Ascending aorta (tissue), 2 donors: ENCODE measurements at regions not wholly inside any gene's neighbourhood (a gene's known extent, or its start where the extent isn't known, plus 50 kb on each side); places are given as distances from the start of the nearest gene placed in this dataset.
"Not testable (repeated sequence)": the region's sequence is repeated elsewhere in the genome, so short reads cannot be mapped to it uniquely, and the experiment has no call there.

Source experiments
- DNase-seq, 2 donors: peaks; one replicate each; pipeline ENCODE4 v3.0.0-alpha.2; 2019; ENCODE audit warnings: low spot score in 2 of 2
- H3K27ac ChIP-seq, 2 donors: fragments of 200-600 bp; sonication (generic); one replicate each; pipeline ENCODE4 v1.5.1; 2016 to 2017; ENCODE audit warnings: mild to moderate bottlenecking in 1 of 2
- H3K27me3 ChIP-seq: fragments of 200-600 bp; sonication (generic); one replicate; pipeline ENCODE4 v1.5.1; 2017
- H3K36me3 ChIP-seq, 2 donors: fragments of 200-600 bp; sonication (generic); one replicate each; pipeline ENCODE4 v1.5.1; 2016
- H3K4me1 ChIP-seq, 2 donors: fragments of 200-600 bp; sonication (generic); one replicate each; pipeline ENCODE4 v1.5.1; 2016 to 2017; ENCODE audit warnings: mild to moderate bottlenecking in 1 of 2
- H3K4me3 ChIP-seq, 2 donors: fragments of 200-600 bp; sonication (generic); one replicate each; pipeline ENCODE4 v1.5.1; 2016 to 2017; ENCODE audit warnings: mild to moderate bottlenecking in 1 of 2
- H3K9me3 ChIP-seq, 2 donors: fragments of 200-600 bp; sonication (generic); one replicate each; pipeline ENCODE4 v1.5.1; 2016
- intact Hi-C: fragments of 100-400 bp; cut with DNase I; formaldehyde crosslinking; loops from one replicate; pipeline ENCODE4 v1.15.1; 2023
- TF ChIP-seq, protein P1 (sequence below), 3 experiments: fragments of 200-600 bp in 2 of 3; fragments of 450-650 bp in 1 of 3; sonication (generic) in 2 of 3; IDR thresholded peaks; one replicate each; pipeline ENCODE4 v1.5.1; 2016 to 2019; ENCODE audit warnings: antibody characterized with exemption in 3 of 3, mild to moderate bottlenecking in 1 of 3, moderate library complexity in 1 of 3

DNA sequence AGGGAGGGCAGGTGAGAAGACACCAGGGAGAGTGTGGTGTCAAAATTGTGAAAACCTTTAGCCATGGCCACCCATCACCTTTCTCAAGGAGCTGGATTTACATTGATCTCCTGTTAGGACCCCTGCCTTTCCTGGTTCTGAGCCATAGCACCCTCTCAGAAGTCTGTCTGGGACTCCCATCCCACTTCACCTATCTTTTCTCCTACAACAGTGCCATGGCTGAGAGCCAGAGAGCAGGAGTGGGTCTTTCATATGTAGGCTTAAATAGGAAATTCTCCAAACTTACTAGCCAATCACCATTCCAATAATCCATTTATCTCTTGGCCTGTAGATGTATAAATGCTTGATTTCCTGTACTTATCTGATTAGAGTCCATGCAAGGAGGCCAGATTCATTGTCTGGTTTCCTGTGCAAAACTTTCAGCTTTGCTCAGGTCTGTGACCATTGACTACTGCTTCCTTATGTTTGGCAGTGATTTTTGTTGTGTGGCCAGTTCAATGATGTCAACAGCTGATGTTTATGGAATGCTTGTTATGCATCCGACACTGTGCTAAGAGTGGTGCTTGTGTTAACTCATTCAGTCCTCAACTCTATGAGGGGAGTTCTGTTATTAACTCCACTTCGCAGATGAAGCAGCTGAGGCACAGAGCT lies 57.6 kb upstream of the IGFBP5 start:
- intact Hi-C loops: no loop called here
- Histone ChIP-seq H3K36me3 (no peaks in the 10 kb centered on the region), H3K27ac (no peak overlapping the region), H3K4me1 (no peaks in the 10 kb centered on the region), H3K27me3 (no peaks in the 10 kb centered on the region), H3K4me3 (no peak overlapping the region), H3K9me3 (peaks cover 0 to 4% of the 10 kb centered on the region in 2 donors)
- TF ChIP-seq, protein P1, sequence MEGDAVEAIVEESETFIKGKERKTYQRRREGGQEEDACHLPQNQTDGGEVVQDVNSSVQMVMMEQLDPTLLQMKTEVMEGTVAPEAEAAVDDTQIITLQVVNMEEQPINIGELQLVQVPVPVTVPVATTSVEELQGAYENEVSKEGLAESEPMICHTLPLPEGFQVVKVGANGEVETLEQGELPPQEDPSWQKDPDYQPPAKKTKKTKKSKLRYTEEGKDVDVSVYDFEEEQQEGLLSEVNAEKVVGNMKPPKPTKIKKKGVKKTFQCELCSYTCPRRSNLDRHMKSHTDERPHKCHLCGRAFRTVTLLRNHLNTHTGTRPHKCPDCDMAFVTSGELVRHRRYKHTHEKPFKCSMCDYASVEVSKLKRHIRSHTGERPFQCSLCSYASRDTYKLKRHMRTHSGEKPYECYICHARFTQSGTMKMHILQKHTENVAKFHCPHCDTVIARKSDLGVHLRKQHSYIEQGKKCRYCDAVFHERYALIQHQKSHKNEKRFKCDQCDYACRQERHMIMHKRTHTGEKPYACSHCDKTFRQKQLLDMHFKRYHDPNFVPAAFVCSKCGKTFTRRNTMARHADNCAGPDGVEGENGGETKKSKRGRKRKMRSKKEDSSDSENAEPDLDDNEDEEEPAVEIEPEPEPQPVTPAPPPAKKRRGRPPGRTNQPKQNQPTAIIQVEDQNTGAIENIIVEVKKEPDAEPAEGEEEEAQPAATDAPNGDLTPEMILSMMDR (IDR thresholded peaks at IDR 0.05): no peak
- DNase-seq: no peak

DNA sequence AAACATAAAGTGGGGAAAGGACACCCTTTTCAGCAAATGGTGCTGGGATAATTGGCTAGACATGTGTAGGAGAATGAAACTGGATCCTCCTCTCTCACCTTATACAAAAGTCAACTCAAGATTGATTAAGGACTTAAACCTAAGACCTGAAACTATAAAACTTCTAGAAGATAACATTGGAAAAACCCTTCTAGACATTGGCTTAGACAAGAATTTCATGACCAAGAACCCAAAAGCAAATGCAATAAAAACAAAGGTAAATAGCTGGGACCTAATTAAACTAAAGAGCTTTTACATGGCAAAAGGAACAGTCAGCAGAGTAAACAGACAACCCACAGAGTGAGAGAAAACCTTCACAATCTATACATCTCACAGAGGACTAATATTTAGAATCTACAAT lies 55.4 kb upstream of the IGFBP5 start:
- H3K4me3 ChIP-seq, intact Hi-C loops: not testable (repeated sequence)

DNA sequence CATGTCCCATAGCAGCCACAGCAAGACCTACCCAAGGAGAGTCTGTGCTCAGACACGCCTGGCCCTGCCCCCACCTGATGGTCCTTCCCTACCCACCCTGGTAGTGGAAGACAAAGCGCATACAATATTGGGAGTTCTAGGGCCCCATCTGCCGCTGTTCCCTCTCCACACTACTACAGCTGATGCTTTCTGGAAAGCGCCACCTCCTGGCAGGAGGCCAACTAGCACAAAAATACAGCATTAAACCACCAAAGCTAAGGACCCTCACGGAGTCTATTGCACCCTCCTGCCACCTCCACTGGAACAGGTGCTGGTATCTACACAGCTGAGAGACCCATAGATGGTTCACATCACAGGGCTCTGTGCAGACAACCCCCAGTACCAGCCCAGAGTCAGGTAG lies 50.9 kb upstream of the IGFBP5 start:
- intact Hi-C loops, H3K27ac ChIP-seq, H3K4me1 ChIP-seq, H3K27me3 ChIP-seq, H3K9me3 ChIP-seq, DNase-seq, H3K4me3 ChIP-seq, H3K36me3 ChIP-seq: not testable (repeated sequence)

More for the DNA sequence above, 55.4 kb upstream of the IGFBP5 start:
- not testable (repeated sequence) for DNase-seq, H3K9me3 ChIP-seq, H3K27me3 ChIP-seq, H3K27ac ChIP-seq, H3K4me1 ChIP-seq, H3K36me3 ChIP-seq

DNA sequence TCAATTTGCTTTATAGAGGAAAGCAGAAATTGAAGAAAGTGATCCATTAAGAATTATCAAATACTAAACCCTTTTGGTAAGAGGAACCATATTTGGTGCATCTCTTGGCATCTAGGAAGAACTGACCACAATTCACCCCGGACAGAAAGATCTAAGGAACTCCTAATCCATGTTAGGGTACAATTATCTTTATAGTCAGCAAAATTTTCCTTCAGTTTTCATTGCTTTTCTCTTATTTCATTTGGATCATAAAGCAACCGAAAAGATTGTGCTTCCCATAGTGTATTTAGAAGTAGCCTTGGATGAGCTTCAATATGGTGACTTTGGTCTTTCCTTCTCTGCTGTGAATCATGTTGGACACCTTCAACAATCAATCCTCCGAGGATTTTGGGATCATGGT lies 50.1 kb upstream of the IGFBP5 start:
- Histone ChIP-seq H3K27me3 (no peaks in the 10 kb centered on the region), H3K9me3 (peaks cover 0 to 4% of the 10 kb centered on the region in 2 donors), H3K4me1 (no peaks in the 10 kb centered on the region), H3K4me3 (no peak overlapping the region), H3K36me3 (no peaks in the 10 kb centered on the region), H3K27ac (no peak overlapping the region)
- intact Hi-C loops: no loop called here
- TF ChIP-seq, protein P1 (IDR thresholded peaks at IDR 0.05): no peak
- DNase-seq: no peak
